ENCODE measurements at regions not wholly inside any gene's neighbourhood (a gene's known extent, or its start where the extent isn't known, plus 50 kb on each side); places are given as distances from the start of the nearest gene placed in this dataset.

DNA sequence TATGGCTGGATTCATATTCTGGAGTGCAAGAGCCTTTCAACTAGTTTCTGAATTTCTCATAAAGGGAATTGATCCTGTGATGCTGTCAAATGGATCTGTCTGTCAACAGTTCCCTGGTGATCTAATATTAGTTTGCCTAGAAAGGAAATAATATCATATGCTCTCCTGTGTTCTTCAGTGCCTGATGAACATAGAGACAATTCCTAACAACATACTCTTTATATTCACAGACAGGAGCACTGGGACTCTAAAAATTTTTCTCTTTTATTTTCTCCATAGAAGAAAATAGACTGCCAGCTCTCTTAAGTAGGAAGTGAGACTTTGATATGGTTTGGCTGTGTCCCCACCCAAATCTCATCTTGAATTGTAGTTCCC, 259.7 kb downstream of the TMX3 start:
- H3K4me1 ChIP-seq (ENCODE audit: control insufficient read depth, insufficient read depth, low read length): no peaks in the 10 kb centered on the region
- no peak overlapping the region for H3K4me3 ChIP-seq (ENCODE audit: low read length)
- H3K27ac ChIP-seq (ENCODE audit: low read depth, low read length): no peak overlapping the region
- H3K36me3 ChIP-seq (ENCODE audit: control insufficient read depth, insufficient read depth, low read length): no peaks in the 10 kb centered on the region
- H3K27me3 ChIP-seq (ENCODE audit: control insufficient read depth, insufficient read depth, low read length): no peaks in the 10 kb centered on the region
- H3K9ac ChIP-seq (ENCODE audit: low read length): no peak overlapping the region

DNA sequence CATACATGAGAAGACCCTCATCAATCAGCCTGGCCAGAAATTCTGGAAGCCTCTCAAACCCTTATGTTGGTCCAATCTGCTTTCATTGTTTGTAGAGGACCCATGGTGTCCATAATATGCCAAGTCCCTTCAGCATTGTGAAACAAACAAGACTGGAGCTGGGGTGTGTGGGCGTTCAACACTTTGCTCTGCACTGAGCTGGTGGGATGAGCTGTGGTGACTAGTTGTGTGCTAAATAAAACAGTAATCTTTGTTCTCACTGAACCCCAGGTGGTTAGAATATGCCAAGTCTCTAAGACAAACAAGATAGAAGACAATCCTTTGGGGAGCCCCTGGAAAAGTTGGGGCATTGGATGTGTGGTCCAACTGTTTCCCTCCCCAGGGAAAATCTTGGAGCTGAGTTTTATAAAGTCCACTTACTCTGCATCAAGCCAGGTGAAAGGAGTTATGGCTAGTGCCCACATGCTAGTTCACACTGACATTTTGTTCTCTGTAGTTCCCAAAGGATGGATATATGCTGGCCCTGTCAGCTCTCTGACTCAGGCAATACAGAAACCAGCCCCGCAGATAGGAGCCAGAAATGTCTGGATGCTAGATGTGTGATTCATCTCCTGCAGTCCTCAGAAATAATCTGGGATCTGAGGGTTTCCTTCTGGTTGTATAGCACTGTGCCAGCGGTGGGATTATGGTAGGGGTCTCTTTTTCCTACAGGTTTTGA, 260.2 kb downstream of the TMX3 start:
- Histone ChIP-seq H3K9ac (ENCODE audit: low read length) (no peak overlapping the region), H3K27me3 (ENCODE audit: control insufficient read depth, insufficient read depth, low read length) (no peaks in the 10 kb centered on the region), H3K36me3 (ENCODE audit: control insufficient read depth, insufficient read depth, low read length) (no peaks in the 10 kb centered on the region), H3K4me3 (ENCODE audit: low read length) (no peak overlapping the region), H3K27ac (ENCODE audit: low read depth, low read length) (no peak overlapping the region), H3K4me1 (ENCODE audit: control insufficient read depth, insufficient read depth, low read length) (no peaks in the 10 kb centered on the region)

DNA sequence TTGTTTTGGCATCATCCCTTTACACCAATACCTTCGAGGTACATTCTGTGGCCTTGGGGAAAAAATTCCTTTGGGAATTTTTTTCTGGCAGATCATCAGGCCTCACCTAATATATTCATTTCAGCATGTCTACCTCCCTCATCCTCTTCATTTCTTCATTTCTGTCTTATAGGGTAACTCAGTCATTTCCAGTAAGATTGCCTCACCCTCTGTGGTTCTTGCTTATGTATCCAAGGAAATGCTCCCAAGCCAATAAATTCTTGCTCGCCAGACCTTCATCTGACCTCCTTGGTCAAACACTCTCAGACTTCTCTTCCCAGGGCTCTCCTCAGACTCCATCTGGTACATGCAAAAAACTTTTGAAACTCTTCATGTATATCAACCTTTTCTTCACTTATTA, 265.6 kb downstream of the TMX3 start:
- Histone ChIP-seq H3K27me3 (ENCODE audit: control insufficient read depth, insufficient read depth, low read length) (no peaks in the 10 kb centered on the region), H3K4me1 (ENCODE audit: control insufficient read depth, insufficient read depth, low read length) (no peaks in the 10 kb centered on the region), H3K4me3 (ENCODE audit: low read length) (no peak overlapping the region), H3K36me3 (ENCODE audit: control insufficient read depth, insufficient read depth, low read length) (no peaks in the 10 kb centered on the region), H3K9ac (ENCODE audit: low read length) (no peak overlapping the region), H3K27ac (ENCODE audit: low read depth, low read length) (no peak overlapping the region)

DNA sequence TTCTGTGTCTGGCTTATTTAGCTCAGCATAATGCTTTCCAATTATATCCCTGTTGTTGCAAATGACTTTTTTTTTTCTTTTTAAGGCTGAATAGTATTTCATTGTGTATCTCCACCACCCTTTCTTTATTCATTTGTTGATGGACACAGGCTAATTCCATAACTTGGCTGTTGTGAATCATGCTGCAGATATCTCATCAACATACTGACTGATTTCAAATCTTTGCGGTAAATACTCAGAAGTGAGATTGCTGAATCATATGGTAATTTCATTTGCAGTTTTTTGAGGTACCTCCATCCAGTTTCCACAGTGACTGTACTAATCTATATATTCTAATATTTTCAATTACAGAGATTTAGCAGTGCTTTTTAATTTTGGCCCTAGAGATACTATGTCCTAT, 266.2 kb downstream of the TMX3 start:
- Histone ChIP-seq H3K9ac (ENCODE audit: low read length) (no peak overlapping the region), H3K4me1 (ENCODE audit: control insufficient read depth, insufficient read depth, low read length) (no peaks in the 10 kb centered on the region), H3K4me3 (ENCODE audit: low read length) (no peak overlapping the region), H3K36me3 (ENCODE audit: control insufficient read depth, insufficient read depth, low read length) (no peaks in the 10 kb centered on the region), H3K27me3 (ENCODE audit: control insufficient read depth, insufficient read depth, low read length) (no peaks in the 10 kb centered on the region), H3K27ac (ENCODE audit: low read depth, low read length) (no peak overlapping the region)

DNA sequence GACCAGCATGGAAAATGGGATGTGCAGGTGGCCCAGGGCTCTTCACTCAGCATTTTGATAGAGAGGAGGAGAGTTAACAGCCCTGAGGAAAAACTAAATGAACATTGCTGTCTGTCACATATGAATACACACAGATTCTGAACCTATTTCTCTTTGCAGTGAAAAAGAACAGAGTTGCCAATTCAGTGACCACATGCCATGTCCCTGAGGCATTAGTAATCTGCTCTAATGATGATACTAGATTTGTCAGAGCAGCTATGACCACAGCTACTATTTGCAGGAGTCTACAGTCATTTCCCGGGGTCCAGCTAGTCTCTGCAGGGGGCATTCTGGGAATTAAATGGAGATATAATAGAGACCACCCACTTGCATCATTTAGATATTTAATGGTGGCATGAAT, 267.6 kb downstream of the TMX3 start:
- H3K4me1 ChIP-seq (ENCODE audit: control insufficient read depth, insufficient read depth, low read length): no peaks in the 10 kb centered on the region
- H3K36me3 ChIP-seq (ENCODE audit: control insufficient read depth, insufficient read depth, low read length): no peaks in the 10 kb centered on the region
- H3K27ac ChIP-seq (ENCODE audit: low read depth, low read length): no peak overlapping the region
- no peak overlapping the region for H3K4me3 ChIP-seq (ENCODE audit: low read length)
- no peak overlapping the region for H3K9ac ChIP-seq (ENCODE audit: low read length)
- no peaks in the 10 kb centered on the region for H3K27me3 ChIP-seq (ENCODE audit: control insufficient read depth, insufficient read depth, low read length)

DNA sequence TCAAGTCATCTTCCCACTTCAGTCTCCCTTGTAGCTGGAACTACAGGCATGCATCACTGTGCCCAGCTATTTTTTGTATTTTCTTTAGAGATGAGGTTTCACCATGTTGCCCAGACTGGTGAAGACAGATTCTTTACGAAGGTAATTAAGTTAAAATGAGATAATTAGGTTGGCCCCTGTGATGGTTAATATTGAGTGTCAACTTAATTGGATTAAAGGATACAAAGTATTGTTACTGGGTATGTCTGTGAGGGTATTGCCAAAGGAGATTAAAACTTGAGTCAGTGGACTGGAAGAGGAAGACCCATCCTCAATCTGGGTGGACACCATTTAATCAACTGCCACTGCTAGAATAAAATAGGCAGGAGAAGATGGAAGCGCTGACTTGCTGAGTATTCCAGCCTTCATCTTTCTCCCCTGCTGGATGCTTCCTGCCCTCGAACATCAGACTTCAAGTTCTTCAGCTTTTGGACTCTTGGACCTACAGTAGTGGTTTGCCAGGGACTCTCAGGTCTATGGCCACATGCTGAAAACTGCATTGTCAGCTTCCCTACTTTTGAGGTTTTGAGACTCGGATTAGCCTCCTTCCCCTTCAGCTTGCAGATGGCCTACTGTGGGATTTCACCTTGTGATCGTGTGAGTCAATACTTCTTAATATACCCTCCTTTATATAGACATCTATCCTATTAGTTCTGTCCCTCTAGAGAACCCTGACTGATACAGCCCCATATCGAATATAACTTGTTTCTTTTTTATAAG, 269.1 kb downstream of the TMX3 start:
- no peaks in the 10 kb centered on the region for H3K4me1 ChIP-seq (ENCODE audit: control insufficient read depth, insufficient read depth, low read length)
- no peaks in the 10 kb centered on the region for H3K27me3 ChIP-seq (ENCODE audit: control insufficient read depth, insufficient read depth, low read length)
- no peaks in the 10 kb centered on the region for H3K36me3 ChIP-seq (ENCODE audit: control insufficient read depth, insufficient read depth, low read length)
- H3K27ac ChIP-seq (ENCODE audit: low read depth, low read length): no peak overlapping the region
- no peak overlapping the region for H3K4me3 ChIP-seq (ENCODE audit: low read length)
- H3K9ac ChIP-seq (ENCODE audit: low read length): no peak overlapping the region

DNA sequence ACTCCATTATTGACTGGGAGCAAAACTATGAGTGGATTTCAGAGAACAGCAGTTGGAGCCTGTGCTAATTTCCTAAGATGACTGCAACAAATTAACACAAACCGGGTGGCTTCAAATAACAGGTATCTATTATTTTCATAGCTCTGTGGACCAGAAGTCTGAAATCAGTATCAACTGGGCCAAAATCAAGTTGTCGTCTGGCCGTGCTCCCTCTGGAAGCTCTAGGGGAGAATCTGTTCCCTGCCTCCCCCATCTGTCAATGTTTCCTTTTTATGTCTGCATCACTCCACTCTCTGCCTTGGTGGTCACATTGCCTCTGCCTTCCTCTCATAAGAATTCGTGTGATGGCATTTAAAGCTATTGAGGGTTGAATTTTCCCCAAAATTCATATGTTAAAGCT, 269.8 kb downstream of the TMX3 start:
- H3K27me3 ChIP-seq (ENCODE audit: control insufficient read depth, insufficient read depth, low read length): no peaks in the 10 kb centered on the region

DNA sequence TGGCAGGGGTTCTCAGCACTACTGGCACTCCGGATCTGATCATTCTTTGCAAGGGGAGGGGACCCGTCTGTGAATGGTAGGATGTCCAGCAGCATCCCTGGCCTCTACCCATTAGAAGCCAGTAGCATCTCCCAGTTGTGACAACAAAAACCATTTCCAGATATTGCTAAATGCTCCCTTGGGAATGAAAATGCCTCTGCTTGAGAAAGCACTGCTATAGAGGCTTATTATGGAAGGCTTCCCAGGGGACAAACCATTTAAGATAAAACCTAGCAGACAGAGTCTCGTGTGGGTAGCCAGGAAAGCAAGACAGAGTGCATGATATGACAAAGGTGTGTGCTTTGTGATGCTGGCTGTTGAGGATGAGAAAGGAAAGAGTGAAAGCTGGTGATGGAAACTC, 273.7 kb downstream of the TMX3 start:
- no peak overlapping the region for H3K27ac ChIP-seq (ENCODE audit: low read depth, low read length)
- H3K4me1 ChIP-seq (ENCODE audit: control insufficient read depth, insufficient read depth, low read length): no peaks in the 10 kb centered on the region
- H3K4me3 ChIP-seq (ENCODE audit: low read length): no peak overlapping the region
- no peaks in the 10 kb centered on the region for H3K36me3 ChIP-seq (ENCODE audit: control insufficient read depth, insufficient read depth, low read length)
- H3K27me3 ChIP-seq (ENCODE audit: control insufficient read depth, insufficient read depth, low read length): no peaks in the 10 kb centered on the region
- no peak overlapping the region for H3K9ac ChIP-seq (ENCODE audit: low read length)

More for the DNA sequence above, 269.8 kb downstream of the TMX3 start:
- Histone ChIP-seq H3K9ac (ENCODE audit: low read length) (no peak overlapping the region), H3K36me3 (ENCODE audit: control insufficient read depth, insufficient read depth, low read length) (no peaks in the 10 kb centered on the region), H3K27ac (ENCODE audit: low read depth, low read length) (no peak overlapping the region), H3K4me3 (ENCODE audit: low read length) (no peak overlapping the region), H3K4me1 (ENCODE audit: control insufficient read depth, insufficient read depth, low read length) (no peaks in the 10 kb centered on the region)

DNA sequence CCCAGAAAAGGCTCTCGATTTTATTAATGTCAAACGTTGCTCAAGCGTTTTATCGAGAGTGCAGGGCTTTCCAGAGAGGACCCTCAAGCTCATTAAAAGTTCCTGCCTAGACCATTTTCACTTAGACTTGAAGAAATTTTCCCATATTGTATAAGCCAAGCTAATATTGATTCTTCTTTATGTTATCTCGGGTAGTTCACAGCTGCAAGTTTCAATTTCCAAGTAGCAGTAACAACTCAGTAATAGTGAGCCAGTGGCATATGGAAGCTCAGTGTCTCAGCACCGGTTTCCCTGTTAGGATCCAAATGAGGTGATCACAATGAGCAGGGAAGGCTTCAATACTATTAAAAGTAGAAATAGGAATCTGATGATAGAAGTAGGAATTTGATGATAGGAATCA, 274.5 kb downstream of the TMX3 start:
- H3K27me3 ChIP-seq (ENCODE audit: control insufficient read depth, insufficient read depth, low read length): no peaks in the 10 kb centered on the region
- H3K36me3 ChIP-seq (ENCODE audit: control insufficient read depth, insufficient read depth, low read length): no peaks in the 10 kb centered on the region
- H3K9ac ChIP-seq (ENCODE audit: low read length): no peak overlapping the region
- no peak overlapping the region for H3K27ac ChIP-seq (ENCODE audit: low read depth, low read length)
- H3K4me3 ChIP-seq (ENCODE audit: low read length): no peak overlapping the region
- no peaks in the 10 kb centered on the region for H3K4me1 ChIP-seq (ENCODE audit: control insufficient read depth, insufficient read depth, low read length)

DNA sequence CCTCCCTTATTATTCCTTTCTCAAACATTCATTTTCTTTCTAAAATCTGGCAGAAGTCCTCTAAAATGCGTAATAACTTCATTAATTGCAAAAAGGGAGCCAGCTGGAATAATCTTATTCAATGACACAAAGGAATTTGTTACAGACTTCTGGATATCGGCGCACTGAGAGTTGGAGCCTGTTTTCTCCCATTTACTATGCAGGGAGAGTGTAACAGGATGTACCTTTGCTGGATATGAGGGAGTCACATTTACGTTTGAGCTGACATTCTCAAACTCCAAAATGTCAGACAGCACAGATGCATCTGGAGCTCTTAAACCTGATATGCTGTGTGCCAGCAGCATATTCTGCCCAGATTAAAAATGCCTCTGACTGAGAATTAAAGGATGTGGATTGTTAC, 275.3 kb downstream of the TMX3 start:
- H3K27ac ChIP-seq (ENCODE audit: low read depth, low read length): no peak overlapping the region
- H3K4me1 ChIP-seq (ENCODE audit: control insufficient read depth, insufficient read depth, low read length): no peaks in the 10 kb centered on the region
- no peaks in the 10 kb centered on the region for H3K36me3 ChIP-seq (ENCODE audit: control insufficient read depth, insufficient read depth, low read length)
- no peak overlapping the region for H3K4me3 ChIP-seq (ENCODE audit: low read length)
- H3K27me3 ChIP-seq (ENCODE audit: control insufficient read depth, insufficient read depth, low read length): no peaks in the 10 kb centered on the region
- no peak overlapping the region for H3K9ac ChIP-seq (ENCODE audit: low read length)

DNA sequence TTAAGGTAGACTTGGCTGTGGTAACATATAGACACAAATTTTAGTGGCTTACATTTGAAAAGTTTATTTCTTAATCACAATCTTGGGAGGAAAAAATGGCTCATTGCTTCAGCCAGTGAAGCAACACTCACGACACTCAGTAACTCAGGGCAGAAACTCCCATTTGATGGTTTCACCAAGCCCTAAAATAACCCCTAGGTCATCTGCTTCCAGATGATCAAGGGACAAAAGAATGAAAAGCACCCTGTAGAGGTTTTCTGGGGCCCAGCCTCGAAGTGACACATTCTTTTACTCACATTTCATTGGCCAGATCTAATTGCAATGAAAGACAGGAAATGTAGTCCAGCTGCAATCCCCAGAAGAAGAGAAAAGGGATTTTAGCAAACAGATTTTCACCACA, 275.9 kb downstream of the TMX3 start:
- H3K4me1 ChIP-seq (ENCODE audit: control insufficient read depth, insufficient read depth, low read length): no peaks in the 10 kb centered on the region
- no peaks in the 10 kb centered on the region for H3K27me3 ChIP-seq (ENCODE audit: control insufficient read depth, insufficient read depth, low read length)
- no peak overlapping the region for H3K9ac ChIP-seq (ENCODE audit: low read length)
- H3K36me3 ChIP-seq (ENCODE audit: control insufficient read depth, insufficient read depth, low read length): no peaks in the 10 kb centered on the region
- H3K4me3 ChIP-seq (ENCODE audit: low read length): no peak overlapping the region
- no peak overlapping the region for H3K27ac ChIP-seq (ENCODE audit: low read depth, low read length)

DNA sequence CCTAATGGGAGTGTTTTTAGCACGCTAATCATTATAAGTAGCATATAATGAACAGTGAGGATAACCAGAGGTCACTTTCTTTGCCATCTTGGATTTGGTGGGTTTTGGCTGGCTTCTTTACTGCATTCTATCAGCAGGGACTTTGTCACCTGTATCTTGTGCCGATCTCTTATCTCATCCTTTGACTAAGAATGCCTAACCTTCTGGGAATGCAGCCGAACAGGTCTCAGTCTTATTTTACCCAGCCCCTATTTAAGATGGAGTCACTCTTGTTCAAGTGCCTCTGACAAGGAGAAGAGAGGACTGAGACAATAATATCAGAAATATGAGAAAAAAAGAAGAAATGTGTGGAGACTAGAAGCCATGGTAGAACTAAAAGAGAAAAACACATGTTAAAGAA, 276.4 kb downstream of the TMX3 start:
- no peak overlapping the region for H3K4me3 ChIP-seq (ENCODE audit: low read length)
- H3K27ac ChIP-seq (ENCODE audit: low read depth, low read length): no peak overlapping the region
- no peak overlapping the region for H3K9ac ChIP-seq (ENCODE audit: low read length)
- no peaks in the 10 kb centered on the region for H3K4me1 ChIP-seq (ENCODE audit: control insufficient read depth, insufficient read depth, low read length)
- no peaks in the 10 kb centered on the region for H3K36me3 ChIP-seq (ENCODE audit: control insufficient read depth, insufficient read depth, low read length)
- no peaks in the 10 kb centered on the region for H3K27me3 ChIP-seq (ENCODE audit: control insufficient read depth, insufficient read depth, low read length)

DNA sequence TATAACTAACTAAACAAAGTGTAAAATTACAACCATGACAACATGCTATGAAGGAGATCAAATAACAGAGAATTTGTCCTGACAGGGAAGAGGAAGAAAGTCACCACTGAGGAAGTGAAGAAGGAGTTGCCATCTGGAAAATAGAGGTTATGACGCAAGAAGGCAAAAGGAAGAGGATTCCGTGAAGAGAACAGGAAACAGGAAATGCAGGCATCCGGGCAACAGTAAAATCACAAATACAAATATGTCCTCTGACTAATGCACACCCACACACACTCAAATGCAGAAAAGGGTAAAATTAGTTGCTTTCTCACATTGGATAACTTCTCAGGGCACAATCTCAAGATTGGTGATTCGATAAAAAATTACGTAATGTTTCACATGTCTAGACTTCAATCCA, 278.4 kb downstream of the TMX3 start:
- H3K4me3 ChIP-seq (ENCODE audit: low read length): no peak overlapping the region
- no peaks in the 10 kb centered on the region for H3K4me1 ChIP-seq (ENCODE audit: control insufficient read depth, insufficient read depth, low read length)
- H3K27ac ChIP-seq (ENCODE audit: low read depth, low read length): no peak overlapping the region
- H3K9ac ChIP-seq (ENCODE audit: low read length): no peak overlapping the region
- H3K36me3 ChIP-seq (ENCODE audit: control insufficient read depth, insufficient read depth, low read length): no peaks in the 10 kb centered on the region
- H3K27me3 ChIP-seq (ENCODE audit: control insufficient read depth, insufficient read depth, low read length): no peaks in the 10 kb centered on the region
